Breast epithelium (tissue), 3 donors: ENCODE measurements at regions not wholly inside any gene's neighbourhood (a gene's known extent, or its start where the extent isn't known, plus 50 kb on each side); places are given as distances from the start of the nearest gene placed in this dataset.

Experiments
- POLR2AphosphoS5 ChIP-seq, 3 donors: sonication (generic); formaldehyde crosslinking; IDR thresholded peaks; one replicate each; pipeline ENCODE4 v1.6.1; 2017; ENCODE audit warnings: antibody characterized with exemption in 3 of 3
- TF ChIP-seq, protein P1 (sequence below), 3 donors: fragments of 450-650 bp; IDR thresholded peaks; one replicate each; pipeline ENCODE4 v1.5.1; 2016 to 2017; ENCODE audit warnings: antibody characterized with exemption in 3 of 3, mild to moderate bottlenecking in 3 of 3, moderate library complexity in 3 of 3

DNA sequence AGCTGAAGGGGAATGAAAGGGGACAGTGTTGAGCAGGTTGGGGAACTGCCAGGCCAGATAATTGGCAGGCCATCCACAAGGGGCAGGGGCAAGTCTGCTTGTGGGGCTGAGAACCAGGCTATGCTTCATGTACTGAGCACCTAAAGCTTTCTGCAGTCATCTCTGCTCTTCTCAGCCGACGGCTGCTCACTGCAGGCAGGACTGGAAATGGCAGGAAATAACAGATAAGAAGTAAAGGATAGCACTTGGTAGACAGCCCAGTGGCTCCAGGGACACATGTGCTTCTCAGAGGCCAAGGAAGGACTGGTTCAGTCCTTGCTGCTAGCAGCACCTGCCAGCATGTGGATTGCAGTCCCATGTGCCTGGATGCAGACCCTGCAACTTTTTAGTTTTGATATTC lies 89.8 kb downstream of the CD164 start:
- TF ChIP-seq, protein P1, sequence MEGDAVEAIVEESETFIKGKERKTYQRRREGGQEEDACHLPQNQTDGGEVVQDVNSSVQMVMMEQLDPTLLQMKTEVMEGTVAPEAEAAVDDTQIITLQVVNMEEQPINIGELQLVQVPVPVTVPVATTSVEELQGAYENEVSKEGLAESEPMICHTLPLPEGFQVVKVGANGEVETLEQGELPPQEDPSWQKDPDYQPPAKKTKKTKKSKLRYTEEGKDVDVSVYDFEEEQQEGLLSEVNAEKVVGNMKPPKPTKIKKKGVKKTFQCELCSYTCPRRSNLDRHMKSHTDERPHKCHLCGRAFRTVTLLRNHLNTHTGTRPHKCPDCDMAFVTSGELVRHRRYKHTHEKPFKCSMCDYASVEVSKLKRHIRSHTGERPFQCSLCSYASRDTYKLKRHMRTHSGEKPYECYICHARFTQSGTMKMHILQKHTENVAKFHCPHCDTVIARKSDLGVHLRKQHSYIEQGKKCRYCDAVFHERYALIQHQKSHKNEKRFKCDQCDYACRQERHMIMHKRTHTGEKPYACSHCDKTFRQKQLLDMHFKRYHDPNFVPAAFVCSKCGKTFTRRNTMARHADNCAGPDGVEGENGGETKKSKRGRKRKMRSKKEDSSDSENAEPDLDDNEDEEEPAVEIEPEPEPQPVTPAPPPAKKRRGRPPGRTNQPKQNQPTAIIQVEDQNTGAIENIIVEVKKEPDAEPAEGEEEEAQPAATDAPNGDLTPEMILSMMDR (IDR thresholded peaks at IDR 0.05), result no peak
- TF ChIP-seq POLR2AphosphoS5 (IDR thresholded peaks at IDR 0.05), result no peak
